ENCODE measurements at regions not wholly inside any gene's neighbourhood (a gene's known extent, or its start where the extent isn't known, plus 50 kb on each side); places are given as distances from the start of the nearest gene placed in this dataset.

DNA sequence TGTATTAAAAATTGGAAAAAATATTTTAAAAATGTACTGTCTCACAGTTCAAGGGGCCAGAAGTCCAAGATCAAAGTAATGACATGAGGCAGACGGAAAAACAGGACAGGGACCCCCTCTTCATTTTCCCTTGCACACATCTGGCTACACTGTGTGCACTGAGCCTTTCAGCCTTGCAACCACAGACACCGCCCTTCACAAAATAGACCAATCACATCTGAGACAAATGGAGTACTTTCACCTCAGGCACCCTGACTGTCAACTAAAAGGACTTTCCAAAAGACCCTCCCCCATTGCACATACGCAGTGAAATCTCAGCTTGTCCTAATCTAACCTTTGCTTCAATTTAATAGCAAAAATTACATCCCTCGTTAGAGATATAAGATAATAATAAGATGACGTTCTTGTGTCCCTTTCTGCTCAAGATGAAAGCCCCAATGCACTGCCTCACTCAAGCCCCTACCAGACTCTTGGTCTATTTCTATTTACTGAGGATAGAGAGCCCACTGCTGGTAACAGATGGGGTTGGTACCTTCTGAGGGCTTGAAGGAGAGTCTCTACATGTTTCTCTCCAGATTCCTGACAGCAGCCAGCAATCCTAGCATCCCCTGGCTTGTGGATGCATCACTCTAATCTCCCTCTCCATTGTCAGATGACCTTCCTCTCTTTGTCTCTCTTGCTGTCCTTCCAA lies 514.8 kb upstream of the ADAMTS16 start:
- H3K9me3 ChIP-seq (ENCODE audit: control insufficient read depth, low read length): no peaks in the 10 kb centered on the region
- WGBS, 2 experiments: 87 to 90% methylated on average over 5 of the region's 5 CpGs
- no peaks in the 10 kb centered on the region for H3K27me3 ChIP-seq (ENCODE audit: control insufficient read depth, insufficient read depth, low read length, poor library complexity, severe bottlenecking)
- H3K27ac ChIP-seq (ENCODE audit: insufficient read depth, low read depth, low read length, poor library complexity, severe bottlenecking): no peak overlapping the region
- H3K4me3 ChIP-seq (ENCODE audit: insufficient read depth, low read depth, low read length): no peak overlapping the region
- H3K4me1 ChIP-seq (ENCODE audit: control insufficient read depth, insufficient read depth, low read length): peaks cover 20% of the 10 kb centered on the region
- no peaks in the 10 kb centered on the region for H3K36me3 ChIP-seq (ENCODE audit: control insufficient read depth, insufficient read depth, low read length)

DNA sequence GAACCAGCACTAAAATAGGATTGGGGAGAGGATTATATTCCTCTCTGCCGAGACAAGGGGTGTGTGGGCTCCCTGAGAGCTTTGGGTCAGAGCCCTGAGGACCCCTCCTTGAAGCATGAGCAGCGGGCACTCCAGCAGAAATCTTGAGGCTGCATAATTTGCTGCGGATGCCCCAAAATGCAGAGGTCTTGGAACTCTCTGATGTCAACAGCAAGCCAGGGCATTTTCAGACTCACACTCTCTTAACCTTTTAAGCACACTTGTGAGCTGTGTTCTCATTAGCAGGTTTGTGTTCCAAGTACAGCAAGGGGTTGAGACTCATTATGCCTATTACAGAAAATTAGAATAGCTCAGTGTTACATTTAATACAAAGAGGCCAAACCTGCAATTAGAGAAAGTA lies 513.0 kb upstream of the ADAMTS16 start:
- Histone ChIP-seq H3K9me3 (ENCODE audit: control insufficient read depth, low read length) (no peaks in the 10 kb centered on the region), H3K4me1 (ENCODE audit: control insufficient read depth, insufficient read depth, low read length) (peaks cover 20% of the 10 kb centered on the region), H3K27me3 (ENCODE audit: control insufficient read depth, insufficient read depth, low read length, poor library complexity, severe bottlenecking) (no peaks in the 10 kb centered on the region), H3K36me3 (ENCODE audit: control insufficient read depth, insufficient read depth, low read length) (no peaks in the 10 kb centered on the region), H3K4me3 (ENCODE audit: insufficient read depth, low read depth, low read length) (no peak overlapping the region), H3K27ac (ENCODE audit: insufficient read depth, low read depth, low read length, poor library complexity, severe bottlenecking) (no peak overlapping the region)
- 74 to 89% methylated on average over 3 of the region's 3 CpGs for WGBS, 2 experiments

- no peak overlapping the region for H3K27ac ChIP-seq (ENCODE audit: insufficient read depth, low read depth, low read length, poor library complexity, severe bottlenecking)
- H3K9me3 ChIP-seq (ENCODE audit: control insufficient read depth, low read length): no peaks in the 10 kb centered on the region
- H3K27me3 ChIP-seq (ENCODE audit: control insufficient read depth, insufficient read depth, low read length, poor library complexity, severe bottlenecking): no peaks in the 10 kb centered on the region
- H3K36me3 ChIP-seq (ENCODE audit: control insufficient read depth, insufficient read depth, low read length): no peaks in the 10 kb centered on the region
- no peak overlapping the region for H3K4me3 ChIP-seq (ENCODE audit: insufficient read depth, low read depth, low read length)
- H3K4me1 ChIP-seq (ENCODE audit: control insufficient read depth, insufficient read depth, low read length): peaks cover 20% of the 10 kb centered on the region
- 57 to 65% methylated on average over 9 of the region's 9 CpGs for WGBS, 2 experiments
These were observed 512.2 kb upstream of the ADAMTS16 start for GRCh38 chr5:4627929-4628328.

- Histone ChIP-seq H3K27ac (ENCODE audit: insufficient read depth, low read depth, low read length, poor library complexity, severe bottlenecking) (no peak overlapping the region), H3K4me3 (ENCODE audit: insufficient read depth, low read depth, low read length) (no peak overlapping the region), H3K9me3 (ENCODE audit: control insufficient read depth, low read length) (no peaks in the 10 kb centered on the region), H3K27me3 (ENCODE audit: control insufficient read depth, insufficient read depth, low read length, poor library complexity, severe bottlenecking) (no peaks in the 10 kb centered on the region), H3K36me3 (ENCODE audit: control insufficient read depth, insufficient read depth, low read length) (no peaks in the 10 kb centered on the region), H3K4me1 (ENCODE audit: control insufficient read depth, insufficient read depth, low read length) (peaks cover 20% of the 10 kb centered on the region)
- WGBS, 2 experiments: 92% methylated on average over 11 of the region's 14 CpGs
These were observed 511.3 kb upstream of the ADAMTS16 start for GRCh38 chr5:4628645-4629385.

- Histone ChIP-seq H3K27me3 (ENCODE audit: control insufficient read depth, insufficient read depth, low read length, poor library complexity, severe bottlenecking) (no peaks in the 10 kb centered on the region), H3K36me3 (ENCODE audit: control insufficient read depth, insufficient read depth, low read length) (no peaks in the 10 kb centered on the region), H3K4me3 (ENCODE audit: insufficient read depth, low read depth, low read length) (no peak overlapping the region), H3K27ac (ENCODE audit: insufficient read depth, low read depth, low read length, poor library complexity, severe bottlenecking) (no peak overlapping the region), H3K4me1 (ENCODE audit: control insufficient read depth, insufficient read depth, low read length) (peaks cover 20% of the 10 kb centered on the region), H3K9me3 (ENCODE audit: control insufficient read depth, low read length) (no peaks in the 10 kb centered on the region)
- 94 to 97% methylated on average over 11 of the region's 11 CpGs for whole genome bisulfite sequencing, 2 experiments
These were observed 510.1 kb upstream of the ADAMTS16 start for GRCh38 chr5:4630031-4630430.

- Histone ChIP-seq H3K4me1 (ENCODE audit: control insufficient read depth, insufficient read depth, low read length) (no peaks in the 10 kb centered on the region), H3K27ac (ENCODE audit: insufficient read depth, low read depth, low read length, poor library complexity, severe bottlenecking) (no peak overlapping the region), H3K36me3 (ENCODE audit: control insufficient read depth, insufficient read depth, low read length) (no peaks in the 10 kb centered on the region), H3K27me3 (ENCODE audit: control insufficient read depth, insufficient read depth, low read length, poor library complexity, severe bottlenecking) (no peaks in the 10 kb centered on the region), H3K4me3 (ENCODE audit: insufficient read depth, low read depth, low read length) (no peak overlapping the region), H3K9me3 (ENCODE audit: control insufficient read depth, low read length) (no peaks in the 10 kb centered on the region)
- 91 to 92% methylated on average over 2 of the region's 2 CpGs for WGBS, 2 experiments
These were observed 505.8 kb upstream of the ADAMTS16 start for GRCh38 chr5:4634342-4634741.

GRCh38 chr5:4636378-4636777 lies 503.8 kb upstream of the ADAMTS16 start:
- Histone ChIP-seq H3K4me3 (ENCODE audit: insufficient read depth, low read depth, low read length) (no peak overlapping the region), H3K4me1 (ENCODE audit: control insufficient read depth, insufficient read depth, low read length) (no peaks in the 10 kb centered on the region), H3K27ac (ENCODE audit: insufficient read depth, low read depth, low read length, poor library complexity, severe bottlenecking) (no peak overlapping the region), H3K27me3 (ENCODE audit: control insufficient read depth, insufficient read depth, low read length, poor library complexity, severe bottlenecking) (no peaks in the 10 kb centered on the region), H3K36me3 (ENCODE audit: control insufficient read depth, insufficient read depth, low read length) (no peaks in the 10 kb centered on the region), H3K9me3 (ENCODE audit: control insufficient read depth, low read length) (no peaks in the 10 kb centered on the region)
- WGBS, 2 experiments: 79 to 82% methylated on average over 6 of the region's 6 CpGs

GRCh38 chr5:4639946-4640345 lies 500.2 kb upstream of the ADAMTS16 start:
- Histone ChIP-seq H3K4me3 (ENCODE audit: insufficient read depth, low read depth, low read length) (no peak overlapping the region), H3K27ac (ENCODE audit: insufficient read depth, low read depth, low read length, poor library complexity, severe bottlenecking) (no peak overlapping the region), H3K27me3 (ENCODE audit: control insufficient read depth, insufficient read depth, low read length, poor library complexity, severe bottlenecking) (no peaks in the 10 kb centered on the region), H3K36me3 (ENCODE audit: control insufficient read depth, insufficient read depth, low read length) (no peaks in the 10 kb centered on the region), H3K4me1 (ENCODE audit: control insufficient read depth, insufficient read depth, low read length) (no peaks in the 10 kb centered on the region), H3K9me3 (ENCODE audit: control insufficient read depth, low read length) (no peaks in the 10 kb centered on the region)
- WGBS, 2 experiments: 92% methylated on average over 8 to 11 of the region's 11 CpGs

- H3K27ac ChIP-seq (ENCODE audit: insufficient read depth, low read depth, low read length, poor library complexity, severe bottlenecking): no peak overlapping the region
- H3K4me3 ChIP-seq (ENCODE audit: insufficient read depth, low read depth, low read length): no peak overlapping the region
- no peaks in the 10 kb centered on the region for H3K36me3 ChIP-seq (ENCODE audit: control insufficient read depth, insufficient read depth, low read length)
- WGBS, 2 experiments: 64 to 81% methylated on average over 2 of the region's 2 CpGs
- no peaks in the 10 kb centered on the region for H3K4me1 ChIP-seq (ENCODE audit: control insufficient read depth, insufficient read depth, low read length)
- no peaks in the 10 kb centered on the region for H3K27me3 ChIP-seq (ENCODE audit: control insufficient read depth, insufficient read depth, low read length, poor library complexity, severe bottlenecking)
- H3K9me3 ChIP-seq (ENCODE audit: control insufficient read depth, low read length): no peaks in the 10 kb centered on the region
These were observed 499.3 kb upstream of the ADAMTS16 start for GRCh38 chr5:4640795-4641194.

GRCh38 chr5:4642525-4642924 lies 497.6 kb upstream of the ADAMTS16 start:
- 92% methylated on average over 1 of the region's 1 CpG; no CpG with 5 or more reads in 1 of the 2 experiments for WGBS, 2 experiments
- Histone ChIP-seq H3K9me3 (ENCODE audit: control insufficient read depth, low read length) (no peaks in the 10 kb centered on the region), H3K27me3 (ENCODE audit: control insufficient read depth, insufficient read depth, low read length, poor library complexity, severe bottlenecking) (no peaks in the 10 kb centered on the region), H3K4me1 (ENCODE audit: control insufficient read depth, insufficient read depth, low read length) (no peaks in the 10 kb centered on the region), H3K4me3 (ENCODE audit: insufficient read depth, low read depth, low read length) (no peak overlapping the region), H3K27ac (ENCODE audit: insufficient read depth, low read depth, low read length, poor library complexity, severe bottlenecking) (no peak overlapping the region), H3K36me3 (ENCODE audit: control insufficient read depth, insufficient read depth, low read length) (no peaks in the 10 kb centered on the region)

Data from ectodermal cell (in vitro differentiated cells).